CD4-positive, alpha-beta T cell treated with Interleukin-10 for 1 hour (primary cell): ENCODE measurements at regions not wholly inside any gene's neighbourhood (a gene's known extent, or its start where the extent isn't known, plus 50 kb on each side); places are given as distances from the start of the nearest gene placed in this dataset.
"Not testable (repeated sequence)": the region's sequence is repeated elsewhere in the genome, so short reads cannot be mapped to it uniquely, and the experiment has no call there.

Experiments
- DNase-seq: peaks from one replicate; pipeline ENCODE4 v3.0.0-alpha.2; 2020

DNA sequence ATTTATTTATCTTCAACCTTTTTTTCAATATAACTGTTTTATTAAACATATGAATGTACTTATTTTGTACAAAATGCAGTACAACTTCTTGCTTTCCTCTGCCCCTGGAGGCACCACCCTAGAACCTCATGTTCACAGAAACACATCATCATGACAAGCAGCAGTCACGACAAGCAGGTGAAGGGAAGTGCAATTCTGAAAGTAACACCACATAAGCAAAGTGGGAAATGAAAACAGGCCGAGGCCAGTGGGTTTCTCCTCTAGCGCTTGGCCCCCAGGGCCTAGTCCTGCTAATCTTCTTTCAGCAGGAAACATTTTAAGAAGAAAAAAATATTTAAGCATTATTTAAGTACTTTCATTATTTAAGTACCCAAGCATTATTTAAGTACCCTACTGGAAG is 598.1 kb downstream of the SH2D4B start:
- DNase-seq = no peak

DNA sequence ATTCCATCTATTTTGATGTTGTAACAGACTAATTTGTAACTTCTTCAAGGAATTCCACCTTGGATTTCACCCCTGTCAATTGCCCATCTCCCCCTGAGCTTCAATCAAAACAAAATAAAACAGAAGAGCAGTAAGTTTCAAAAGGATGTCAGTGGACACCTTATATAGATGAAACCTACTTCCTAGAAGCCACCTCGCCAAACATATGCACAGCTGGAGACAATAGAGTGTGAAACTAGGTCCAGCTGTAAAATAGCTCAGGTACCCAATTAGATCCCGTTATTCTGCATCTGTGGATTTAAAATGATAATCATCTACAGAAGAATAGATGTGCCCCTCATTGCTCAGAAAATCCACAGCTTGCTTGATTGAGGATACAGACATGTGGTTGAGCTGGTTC is 598.6 kb downstream of the SH2D4B start:
- no peak for DNase-seq

DNA sequence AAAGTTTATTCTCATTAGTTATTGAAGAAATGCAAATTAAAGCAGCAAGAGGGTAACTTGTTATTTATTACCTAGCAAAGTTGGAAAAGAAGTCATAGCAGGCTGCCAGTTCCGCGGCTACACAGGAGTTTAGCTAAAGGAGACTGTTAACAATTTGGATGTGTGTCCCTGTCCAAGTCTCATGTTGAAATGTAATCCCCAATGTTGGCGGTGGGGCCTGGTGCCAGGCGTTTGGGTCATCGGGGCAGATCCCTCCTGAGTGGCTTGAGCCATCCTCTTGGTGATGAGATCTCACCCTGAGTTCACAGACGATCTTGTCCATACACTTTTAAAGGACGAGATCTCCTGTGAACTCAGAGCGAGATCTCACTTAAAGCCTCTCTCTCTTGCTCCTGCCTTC is 608.3 kb downstream of the SH2D4B start:
- DNase-seq = no peak

DNA sequence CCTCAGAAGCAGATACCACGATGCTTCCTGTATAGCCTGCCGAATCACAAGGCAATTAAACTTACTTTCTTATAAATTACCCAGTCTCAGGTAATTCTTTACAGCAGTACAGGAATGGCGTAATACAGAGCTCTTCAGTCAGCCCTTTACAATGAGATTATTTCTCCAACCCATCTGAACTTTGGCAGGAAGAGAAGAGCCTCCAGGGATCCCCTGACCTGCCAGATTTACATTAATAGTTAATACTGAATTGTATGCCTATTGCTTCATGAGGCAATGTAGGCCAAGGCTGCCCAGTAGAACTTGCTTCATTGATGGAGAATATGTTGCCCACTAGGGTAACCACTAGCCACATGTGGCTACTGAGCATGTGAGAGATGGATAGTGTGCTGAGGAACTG is 608.7 kb downstream of the SH2D4B start:
- no peak for DNase-seq

DNA sequence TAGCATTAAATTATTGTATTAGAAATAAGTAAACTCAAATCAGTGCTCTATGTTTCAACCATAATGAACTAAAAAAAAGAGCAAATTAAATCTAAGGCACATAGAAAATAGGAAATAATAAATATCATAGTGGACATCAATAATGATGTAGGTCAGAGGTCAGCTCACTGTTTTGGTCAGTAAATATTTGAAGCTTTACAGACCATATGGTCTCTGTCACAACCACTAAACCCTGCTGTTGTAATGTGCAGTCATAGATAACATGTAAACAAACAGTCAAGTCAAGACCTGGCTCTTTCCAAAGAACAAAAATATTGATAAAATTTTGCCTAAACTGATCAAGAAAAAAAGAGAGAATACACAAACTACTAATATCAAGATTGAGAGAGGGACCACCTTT is 615.0 kb downstream of the SH2D4B start:
- no peak for DNase-seq

DNA sequence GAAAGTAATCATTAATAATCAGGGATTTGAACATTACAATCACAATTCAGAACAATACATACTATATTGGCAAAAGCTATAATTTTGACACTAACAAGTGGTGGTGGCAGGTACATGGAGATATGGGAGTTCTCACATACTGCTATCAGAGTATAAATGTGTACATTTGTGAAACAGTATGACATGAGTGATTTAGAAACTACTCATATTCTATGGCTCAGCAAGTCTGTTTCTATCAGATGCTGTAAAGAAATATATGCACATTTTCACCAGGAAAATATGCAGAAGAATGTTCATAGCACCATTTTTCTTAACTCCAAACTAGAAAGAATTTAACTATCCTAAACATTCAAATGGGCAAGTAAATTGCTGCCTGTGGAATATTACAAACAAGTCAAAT is 620.0 kb downstream of the SH2D4B start:
- no peak for DNase-seq

DNA sequence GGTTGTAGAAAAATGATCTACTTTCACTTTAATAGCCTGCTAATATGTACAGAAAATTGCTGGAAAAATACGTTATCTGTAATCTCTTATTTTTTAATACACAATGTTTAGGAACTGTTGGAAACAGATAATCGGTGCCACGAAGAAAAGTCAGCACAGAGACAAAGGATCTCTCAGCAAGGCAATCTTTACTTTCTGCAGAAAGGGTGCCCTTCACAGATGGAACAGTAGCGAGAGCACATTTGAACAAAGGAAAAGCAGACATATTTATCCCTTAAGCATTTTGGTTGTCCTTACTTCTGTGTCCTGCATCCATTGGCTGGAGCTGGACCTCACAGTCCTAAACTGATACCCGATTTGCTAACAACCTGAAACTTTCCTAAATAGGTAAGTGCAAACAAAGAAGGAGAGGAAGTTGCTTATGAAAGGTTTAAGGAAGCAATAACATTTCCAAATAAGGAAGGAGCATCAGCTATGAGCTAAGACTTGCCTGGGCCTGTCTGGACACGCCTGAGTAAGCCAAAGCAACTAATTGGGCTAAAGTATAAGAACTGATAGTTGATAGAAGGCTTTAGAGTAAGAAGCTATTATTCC is 640.0 kb downstream of the SH2D4B start:
- DNase-seq = no peak

DNA sequence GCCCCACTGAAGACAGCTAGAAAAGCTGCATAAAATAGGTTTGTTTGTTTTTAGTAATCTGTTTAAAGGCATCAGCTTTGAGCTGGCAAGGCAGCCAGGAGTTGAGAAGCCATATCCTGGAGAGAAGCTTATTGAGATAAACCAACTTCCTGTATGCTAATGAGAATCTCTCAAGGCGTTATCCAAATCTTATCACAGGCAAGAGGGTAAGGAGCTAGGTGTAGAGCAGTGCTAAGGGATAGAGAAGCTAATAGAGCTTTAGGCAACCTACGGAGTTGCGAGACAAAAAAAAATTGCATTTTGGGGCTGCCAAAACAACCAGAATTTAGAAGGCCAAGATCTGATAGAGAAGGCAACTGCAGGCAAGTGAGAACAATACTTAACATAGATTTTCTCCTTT is 641.6 kb downstream of the SH2D4B start:
- no peak for DNase-seq

DNA sequence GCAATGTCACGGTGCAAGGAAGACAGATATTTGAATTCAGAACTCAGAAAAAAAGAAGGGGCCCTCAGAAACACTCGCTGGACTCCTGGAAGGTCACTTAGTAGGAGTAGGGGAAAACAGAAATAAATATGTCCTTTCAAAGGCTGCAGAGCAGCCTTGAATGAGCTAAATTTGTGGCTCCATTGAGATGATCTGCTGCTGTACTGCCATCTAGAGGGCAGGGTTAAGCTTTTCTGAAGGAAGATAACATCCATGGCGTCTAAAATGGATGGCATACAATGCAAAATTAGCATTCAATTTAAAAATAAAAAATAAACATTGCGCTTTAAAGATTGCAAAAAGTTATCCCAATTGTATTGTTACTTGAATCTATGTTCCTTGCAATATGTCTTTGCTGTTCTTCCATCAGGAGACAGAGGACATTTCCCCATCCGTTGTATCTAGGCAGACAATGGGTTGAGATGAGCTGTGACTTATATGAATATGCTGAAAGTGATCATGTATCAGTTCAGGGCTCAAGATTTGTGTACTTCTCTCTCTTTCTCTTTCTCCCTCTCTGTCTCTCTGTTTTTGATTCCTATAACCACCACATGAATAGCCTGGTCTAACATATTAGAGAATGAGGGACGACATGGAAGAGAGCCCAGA is 642.2 kb downstream of the SH2D4B start:
- DNase-seq = no peak

DNA sequence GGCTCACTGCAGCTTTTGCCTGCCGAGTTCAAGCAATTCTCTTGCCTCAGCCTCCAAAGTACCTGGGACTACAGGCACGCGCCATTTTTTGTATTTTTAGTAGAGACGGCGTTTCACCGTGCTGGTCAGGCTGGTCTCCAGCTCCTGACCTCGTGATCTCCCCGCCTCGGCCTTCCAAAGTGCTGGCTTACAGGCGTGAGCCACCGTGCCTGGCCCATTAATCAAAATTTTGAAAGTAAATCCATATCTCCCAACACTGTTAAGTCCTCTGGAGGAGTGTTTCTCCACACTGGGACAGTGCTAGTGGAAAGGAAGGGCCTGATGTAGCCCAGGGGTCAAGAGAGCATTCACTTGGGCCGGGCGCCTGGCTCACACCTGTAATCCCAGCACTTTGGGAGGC is 644.6 kb downstream of the SH2D4B start:
- DNase-seq = no peak

DNA sequence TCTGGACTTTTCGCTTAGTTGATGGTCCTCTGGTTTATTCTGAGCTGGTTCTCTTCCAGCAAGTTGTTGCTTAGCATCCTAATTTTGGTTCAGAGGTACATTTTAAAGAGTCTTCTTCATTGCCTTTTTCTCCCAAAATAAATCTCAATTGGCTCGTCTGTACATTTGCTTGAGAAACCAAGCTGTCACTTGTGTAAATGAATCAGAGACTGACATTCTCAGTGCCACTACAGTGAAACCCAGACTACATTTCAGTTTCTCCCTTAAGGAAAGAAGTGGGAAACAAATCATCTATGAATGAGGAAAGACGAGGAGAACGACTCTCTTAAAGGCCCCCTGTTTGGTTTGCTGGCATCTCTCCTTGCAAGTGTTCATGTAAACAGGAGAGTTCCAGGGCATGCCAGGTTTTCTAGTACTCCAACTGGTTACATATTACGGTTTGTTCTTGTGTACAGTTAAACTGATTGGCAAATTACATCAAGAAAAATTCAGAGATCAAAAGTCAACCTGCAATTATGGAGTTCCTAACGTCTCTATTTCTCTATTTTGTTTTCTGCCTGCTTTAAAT is 654.6 kb downstream of the SH2D4B start:
- no peak for DNase-seq

DNA sequence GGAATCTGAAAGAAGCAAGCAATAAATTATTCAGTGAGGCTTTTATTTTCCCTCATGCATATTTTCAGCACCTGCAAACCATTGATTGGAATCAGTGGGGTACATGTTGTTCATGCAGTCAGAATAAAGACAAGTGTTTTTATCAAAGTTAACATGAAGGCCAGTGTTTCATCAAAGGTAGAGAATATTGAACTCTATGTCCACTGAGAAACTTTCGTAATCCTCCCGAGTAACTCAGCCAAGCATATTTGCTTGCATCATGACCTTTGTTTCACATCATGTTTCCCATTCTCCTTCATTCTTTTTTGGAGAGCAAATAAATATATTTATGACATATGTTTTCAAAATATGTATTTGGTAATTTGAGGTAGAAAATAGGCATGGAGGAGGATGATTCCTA is 663.1 kb downstream of the SH2D4B start:
- DNase-seq = no peak

DNA sequence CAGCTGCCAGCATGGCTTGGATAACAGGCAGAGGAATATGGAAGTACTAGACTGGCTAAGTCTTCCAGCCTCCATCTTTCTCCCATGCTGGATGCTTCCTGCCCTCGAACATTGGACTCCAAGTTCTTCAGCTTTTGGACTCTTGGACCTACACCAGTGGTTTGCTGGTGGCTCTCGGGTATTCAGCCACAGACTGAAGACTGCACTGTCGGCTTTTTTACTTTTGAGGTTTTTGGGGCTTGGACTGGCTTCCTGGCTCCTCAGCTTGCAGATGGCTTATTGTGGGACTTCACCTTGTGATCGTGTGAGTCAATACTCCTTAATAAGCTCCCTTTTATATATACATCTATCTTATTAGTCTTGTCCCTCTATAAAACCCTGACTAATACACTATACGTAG is 667.6 kb upstream of the NRG3 start:
- DNase-seq = not testable (repeated sequence)

DNA sequence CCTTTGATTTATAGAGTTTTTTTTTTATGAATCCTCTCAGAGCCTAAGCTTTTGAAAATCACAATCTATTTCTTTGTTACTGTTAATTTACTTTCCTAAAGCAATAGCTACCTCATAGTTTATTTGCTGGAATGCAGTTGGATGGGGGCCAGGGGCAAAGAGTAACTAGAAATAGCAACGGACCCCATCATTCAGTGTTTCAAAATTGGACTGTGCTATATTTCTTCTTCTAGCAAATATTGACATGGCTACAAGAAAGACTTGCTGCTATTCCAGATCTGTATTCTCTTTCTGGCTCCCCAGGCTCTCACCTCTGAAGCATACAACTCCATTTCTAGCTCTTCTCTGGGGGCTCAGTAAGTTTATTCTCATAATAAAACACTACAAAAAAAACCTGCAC is 661.6 kb upstream of the NRG3 start:
- DNase-seq = no peak

DNA sequence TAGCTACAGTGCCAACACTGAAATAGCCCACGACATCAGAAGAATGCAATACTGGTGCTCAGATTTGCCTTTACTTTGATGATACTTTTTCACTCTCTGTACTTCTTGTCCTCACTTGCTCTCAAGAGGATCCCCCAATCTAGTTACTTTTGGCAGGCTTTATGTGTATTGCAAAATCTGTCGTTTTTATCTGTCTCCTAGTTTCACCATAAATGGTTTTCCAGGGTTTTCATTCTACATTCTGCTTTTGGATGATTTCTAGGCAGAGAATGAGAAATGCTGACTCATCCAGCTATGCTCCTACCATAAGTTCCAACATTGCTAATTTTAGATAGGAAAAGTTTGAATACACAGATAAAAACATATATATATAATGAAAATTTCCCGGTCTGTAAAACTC is 659.5 kb upstream of the NRG3 start:
- no peak for DNase-seq

DNA sequence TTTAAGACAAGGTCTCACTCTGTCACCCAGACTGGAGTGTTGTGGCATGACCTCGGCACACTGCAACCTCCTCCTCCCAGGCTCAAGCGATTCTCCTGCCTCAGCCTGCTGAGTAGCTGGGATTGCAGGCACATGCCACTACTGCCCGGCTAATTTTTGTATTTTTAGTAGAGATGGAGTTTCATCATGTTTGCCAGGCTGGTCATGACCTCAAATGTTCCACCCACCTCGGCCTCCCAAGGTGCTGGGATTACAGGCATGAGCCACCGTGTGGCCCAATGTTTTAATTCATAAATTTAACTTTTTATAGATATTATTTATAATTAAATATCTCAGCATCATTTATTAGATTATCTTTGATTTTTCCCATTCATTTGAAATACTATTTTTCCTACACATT is 658.0 kb upstream of the NRG3 start:
- DNase-seq = no peak

DNA sequence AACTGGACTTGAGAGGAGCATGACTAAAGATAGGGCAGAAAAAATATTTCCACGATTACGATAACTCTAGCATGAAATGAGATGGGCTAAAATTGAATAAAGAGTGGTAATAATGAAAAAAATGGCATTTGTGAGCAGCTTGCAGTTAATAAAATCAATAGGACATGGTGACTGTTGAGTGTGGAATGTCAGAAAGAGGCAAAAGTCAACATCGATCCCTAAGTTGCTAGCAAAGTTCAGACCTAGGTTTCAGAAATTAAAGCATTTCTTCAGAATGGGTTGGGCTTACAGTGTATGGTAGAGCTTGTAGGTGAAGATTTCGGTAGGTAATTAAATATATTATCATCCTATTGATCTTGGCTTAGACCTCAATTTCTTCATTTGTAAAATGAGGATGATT is 656.7 kb upstream of the NRG3 start:
- no peak for DNase-seq

DNA sequence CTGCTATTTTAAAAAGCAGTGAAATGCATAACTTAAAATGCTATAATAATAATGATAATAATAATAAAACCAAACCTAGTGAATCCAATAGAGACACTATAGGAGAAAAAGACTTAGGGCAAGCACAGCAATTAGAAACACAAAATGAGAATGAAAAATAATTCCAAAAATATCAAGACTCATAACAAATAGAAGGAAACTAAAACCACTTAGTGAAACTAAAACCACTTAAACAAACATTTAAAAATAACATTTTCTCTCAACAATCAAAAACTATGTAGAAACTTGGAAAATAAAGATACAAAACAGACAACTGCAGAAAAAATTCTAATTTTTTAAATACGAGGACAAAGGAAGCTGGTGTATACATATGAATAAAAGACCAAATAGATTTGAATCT is 655.2 kb upstream of the NRG3 start:
- no peak for DNase-seq

DNA sequence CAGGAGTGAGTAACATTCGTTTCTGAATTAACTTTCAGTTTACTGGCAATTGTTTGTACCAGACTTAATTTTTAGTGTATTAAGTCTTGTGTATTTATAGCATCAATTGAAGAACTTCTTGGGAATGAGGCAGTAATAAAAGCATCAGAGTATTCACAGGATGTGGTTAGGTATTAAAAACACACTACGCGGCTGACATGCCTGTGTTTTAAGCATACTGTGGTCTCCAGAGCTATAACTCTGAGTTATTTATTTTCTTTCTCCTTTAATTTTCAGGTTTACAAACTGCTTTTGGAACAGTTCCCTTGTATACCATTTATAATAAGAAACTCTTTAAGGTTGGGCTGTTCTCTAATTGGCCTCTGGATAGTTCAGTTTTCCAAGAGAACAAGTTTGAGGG is 626.1 kb upstream of the NRG3 start:
- no peak for DNase-seq

DNA sequence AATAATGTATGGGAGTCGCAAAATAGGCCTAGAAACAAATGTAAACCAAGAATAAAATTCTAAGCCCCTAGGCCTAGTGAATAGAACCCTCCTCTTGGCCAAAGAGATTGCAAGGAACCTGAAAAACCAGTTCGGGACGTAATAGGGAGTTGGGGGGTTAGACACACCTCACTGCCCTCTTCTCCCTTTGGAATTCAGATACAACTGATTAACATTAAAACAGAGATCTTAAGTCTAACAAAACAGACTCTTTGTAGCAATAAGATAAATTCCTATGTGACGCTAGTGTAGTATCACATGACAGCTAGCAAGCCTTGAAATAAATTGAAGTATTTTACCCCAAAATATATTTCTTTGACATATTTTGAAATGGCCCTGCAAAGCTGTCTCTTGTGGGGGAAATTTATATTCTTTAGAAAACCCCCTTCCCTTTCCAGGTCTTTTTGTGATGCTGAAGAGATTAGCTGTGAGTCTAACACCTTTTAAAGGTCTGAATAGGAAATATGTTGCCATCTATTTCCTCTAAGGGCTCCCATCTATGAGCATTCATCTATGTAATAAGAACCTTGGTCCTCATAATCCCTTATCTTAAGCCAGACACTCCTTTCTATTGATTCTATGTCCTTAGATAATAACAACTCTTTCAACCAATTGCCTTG is 623.4 kb upstream of the NRG3 start:
- no peak for DNase-seq

DNA sequence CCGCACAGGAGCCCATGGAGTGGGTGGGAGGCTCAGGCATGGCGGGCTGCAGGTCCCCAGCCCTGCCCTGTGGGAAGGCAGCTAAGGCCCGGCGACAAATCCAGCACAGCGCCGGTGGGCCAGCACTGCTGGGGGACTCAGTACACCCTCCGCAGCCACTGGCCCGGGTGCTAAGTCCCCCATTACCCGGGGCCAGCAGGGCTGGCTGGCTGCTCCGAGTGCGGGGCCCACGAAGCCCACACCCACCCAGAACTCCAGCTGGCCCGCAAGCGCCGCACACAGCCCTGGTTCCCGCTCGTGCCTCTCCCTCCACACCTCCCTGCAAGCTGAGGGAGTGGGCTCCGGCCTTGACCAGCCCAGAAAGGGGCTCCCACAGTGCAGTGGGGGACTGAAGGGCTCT is 610.0 kb upstream of the NRG3 start:
- not testable (repeated sequence) for DNase-seq

DNA sequence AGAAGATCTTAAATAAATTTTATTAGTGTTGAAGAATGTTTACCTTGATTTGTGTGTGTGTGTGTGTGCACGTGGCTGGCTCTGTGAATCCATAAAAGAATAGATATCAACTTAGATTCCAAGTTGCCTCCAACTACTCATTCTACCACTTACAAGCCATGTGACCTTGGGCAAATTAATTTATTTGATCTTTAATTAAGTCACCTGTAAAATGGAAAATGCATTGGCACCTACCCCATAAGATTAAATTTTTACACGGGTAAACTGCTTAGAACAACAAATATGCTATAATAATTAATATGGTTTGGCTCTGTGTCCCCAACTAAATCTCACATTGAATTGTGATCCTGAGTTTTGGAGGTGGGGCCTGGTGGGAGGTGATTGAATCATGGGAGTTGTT is 604.9 kb upstream of the NRG3 start:
- DNase-seq = no peak

DNA sequence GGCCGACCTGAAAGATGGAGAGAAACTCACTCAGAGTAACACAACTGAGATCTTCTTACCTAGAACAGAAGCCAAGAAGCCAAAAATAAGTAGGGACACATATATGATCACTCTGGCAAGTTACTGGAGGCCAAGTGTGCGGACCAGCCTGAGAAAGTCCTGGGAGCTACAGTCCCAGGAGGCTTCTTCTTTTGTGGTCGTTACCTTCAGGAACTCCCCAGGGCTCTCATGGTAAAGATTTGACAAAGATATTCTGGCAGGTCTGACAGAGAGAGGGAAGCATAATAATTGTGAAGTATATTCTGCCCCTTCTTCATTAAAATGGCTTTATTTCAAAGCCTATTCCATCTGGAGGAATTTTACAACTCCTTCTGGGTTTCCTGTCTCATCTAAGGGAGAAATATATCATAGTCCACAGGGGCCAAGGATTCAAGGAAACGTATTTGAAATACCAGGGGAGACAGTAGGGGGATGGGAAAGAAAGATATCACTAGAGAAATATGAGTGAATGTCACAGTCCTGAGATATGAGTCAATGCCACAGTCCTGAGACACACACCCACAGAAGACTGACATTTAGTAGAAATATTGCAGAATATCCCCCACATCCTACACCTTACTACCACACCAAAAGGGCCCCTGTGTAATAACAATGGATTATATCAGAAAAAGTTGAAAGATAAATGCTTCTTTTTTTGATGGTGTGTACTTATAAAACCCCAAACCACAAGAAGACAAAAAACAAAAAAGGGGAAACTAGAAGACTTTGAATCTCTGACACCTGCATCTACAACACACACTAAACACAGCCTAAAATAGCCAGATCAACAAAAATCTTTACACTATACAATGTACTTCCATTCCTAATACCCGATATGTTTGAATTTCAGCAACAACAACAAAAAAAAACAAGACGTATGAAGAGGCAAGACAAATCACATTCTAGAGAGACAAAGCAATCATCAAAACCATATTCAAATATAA is 594.2 kb upstream of the NRG3 start:
- DNase-seq = no peak
